ENCODE measurements at regions not wholly inside any gene's neighbourhood (a gene's known extent, or its start where the extent isn't known, plus 50 kb on each side); places are given as distances from the start of the nearest gene placed in this dataset.
"Not testable (repeated sequence)": the region's sequence is repeated elsewhere in the genome, so short reads cannot be mapped to it uniquely, and the experiment has no call there.

DNA sequence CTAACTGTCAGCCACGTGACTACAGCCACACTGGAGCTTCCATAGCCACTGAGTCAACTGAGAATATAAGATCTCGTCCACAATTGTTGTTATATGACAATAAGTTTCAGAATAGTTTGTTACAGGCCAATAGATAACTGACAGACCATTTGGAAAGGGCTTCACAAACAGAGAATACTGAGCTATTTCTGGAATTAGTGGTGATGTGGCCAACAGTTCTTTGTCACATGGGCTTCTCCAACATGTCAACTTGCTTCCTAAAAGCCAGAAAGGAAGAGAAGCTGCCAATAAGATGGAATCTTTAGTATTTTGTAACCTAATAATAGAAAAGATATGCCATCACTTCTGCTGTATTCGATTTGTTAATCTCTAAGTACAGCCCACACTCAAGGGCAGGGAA, 1220.4 kb downstream of the CDH8 start:
- DNase-seq (ENCODE audit: low read depth in 2 of 3, low spot score in 1 of 3): no peak

DNA sequence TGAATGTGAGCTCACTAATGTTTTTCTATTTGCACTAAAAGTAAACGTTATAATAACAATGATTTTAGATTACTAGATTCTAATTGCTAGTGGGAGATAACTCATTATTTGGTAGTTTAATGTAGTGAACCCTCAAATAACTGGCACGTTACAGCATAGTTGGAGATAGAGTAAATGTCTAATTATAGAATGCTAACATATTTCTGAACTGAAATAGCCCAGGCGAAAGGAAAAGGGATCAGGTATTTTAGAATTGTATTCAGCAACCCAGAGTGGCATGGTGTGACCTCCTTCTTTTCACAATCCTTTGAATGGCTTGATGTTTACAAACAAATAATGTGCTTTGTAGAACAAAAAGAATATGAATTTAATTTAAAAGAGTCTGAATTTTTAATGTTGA, 1221.2 kb downstream of the CDH8 start:
- no peak for DNase-seq (ENCODE audit: low read depth in 2 of 3, low spot score in 1 of 3)

DNA sequence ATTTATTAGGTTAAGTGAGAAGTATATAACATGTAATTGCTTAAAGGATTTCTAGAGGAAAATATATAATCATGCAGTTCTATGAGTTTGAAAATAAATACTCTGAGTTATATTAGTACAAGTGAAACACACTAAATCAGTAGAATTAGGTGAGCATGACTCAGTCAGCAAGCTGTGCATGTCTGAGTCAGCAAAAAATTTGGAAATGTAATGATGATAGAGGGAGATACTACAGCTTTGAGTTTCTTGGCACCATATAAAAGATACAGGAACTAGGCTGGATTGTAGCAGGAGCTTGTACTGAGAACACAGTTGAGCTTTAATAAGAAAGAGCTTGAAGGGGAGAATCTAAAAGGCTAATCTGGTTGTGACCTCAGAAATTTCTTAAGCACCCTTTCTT, 1224.6 kb downstream of the CDH8 start:
- DNase-seq (ENCODE audit: low read depth in 2 of 3, low spot score in 1 of 3): no peak

DNA sequence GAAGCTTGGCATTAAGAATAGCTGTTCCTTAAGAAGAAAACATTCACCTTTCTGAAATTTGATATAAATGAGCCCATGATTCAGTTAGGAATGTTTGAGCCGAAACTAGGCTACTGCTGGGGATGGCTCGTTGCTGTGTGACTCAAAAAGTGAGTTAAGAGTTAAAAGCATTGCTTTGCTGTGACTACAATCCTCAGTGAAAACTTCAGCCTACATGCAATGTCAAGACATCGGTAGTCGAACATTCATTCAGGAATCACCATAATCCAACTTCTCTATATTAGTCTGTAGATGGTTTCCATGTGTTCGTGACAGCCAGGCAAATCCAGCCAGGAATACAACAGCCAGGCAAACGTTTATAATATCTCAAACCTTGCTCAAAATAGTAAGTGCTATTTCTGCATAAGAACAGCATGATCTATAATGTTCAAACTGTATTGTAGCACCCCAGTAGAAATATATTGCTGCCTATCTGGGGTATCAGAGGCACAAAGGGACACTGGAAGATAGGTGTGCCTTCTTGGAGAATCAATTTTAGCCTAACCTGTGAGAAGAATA, 1225.1 kb downstream of the CDH8 start:
- DNase-seq (ENCODE audit: low read depth in 2 of 3, low spot score in 1 of 3): no peak

DNA sequence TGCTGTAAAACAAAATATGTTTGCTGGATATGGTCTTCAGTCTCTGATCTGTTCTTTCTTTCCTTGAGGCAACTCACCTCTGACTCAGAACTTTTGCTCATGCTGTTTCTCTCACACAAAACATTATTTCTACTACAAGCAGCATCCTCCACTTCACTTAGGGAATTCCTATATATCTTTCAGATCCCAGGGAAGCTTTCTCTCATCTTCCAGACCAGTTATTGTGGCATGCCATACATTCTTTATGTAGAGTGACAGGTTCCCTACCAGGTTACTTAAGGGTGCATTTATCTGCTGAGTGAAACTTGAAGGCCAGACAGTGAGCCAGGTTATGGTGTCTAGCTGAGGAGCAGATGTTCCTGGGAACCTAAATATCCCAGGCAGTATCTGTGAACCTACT, 1226.0 kb downstream of the CDH8 start:
- no peak for DNase-seq (ENCODE audit: low read depth in 2 of 3, low spot score in 1 of 3)

DNA sequence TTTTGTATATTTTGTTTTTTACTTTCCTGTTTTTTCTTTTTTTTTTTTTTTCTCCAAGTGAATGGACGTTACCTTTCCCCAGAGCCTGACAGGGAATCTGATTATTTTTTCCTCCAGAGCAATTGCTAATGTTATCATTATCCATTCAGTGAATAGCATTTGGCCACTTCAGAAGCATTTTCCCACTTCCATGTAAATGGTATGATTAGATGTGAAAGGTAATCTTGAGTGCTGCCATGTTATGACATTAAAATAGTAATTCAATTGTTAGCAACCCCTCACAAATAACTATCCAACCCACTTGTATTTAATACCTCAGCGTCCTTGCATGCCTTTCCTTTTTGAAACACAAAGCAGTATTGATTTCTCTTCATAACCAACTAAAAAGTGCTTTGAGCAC, 1243.8 kb downstream of the CDH8 start:
- no peak for DNase-seq (ENCODE audit: low read depth in 2 of 3, low spot score in 1 of 3)

DNA sequence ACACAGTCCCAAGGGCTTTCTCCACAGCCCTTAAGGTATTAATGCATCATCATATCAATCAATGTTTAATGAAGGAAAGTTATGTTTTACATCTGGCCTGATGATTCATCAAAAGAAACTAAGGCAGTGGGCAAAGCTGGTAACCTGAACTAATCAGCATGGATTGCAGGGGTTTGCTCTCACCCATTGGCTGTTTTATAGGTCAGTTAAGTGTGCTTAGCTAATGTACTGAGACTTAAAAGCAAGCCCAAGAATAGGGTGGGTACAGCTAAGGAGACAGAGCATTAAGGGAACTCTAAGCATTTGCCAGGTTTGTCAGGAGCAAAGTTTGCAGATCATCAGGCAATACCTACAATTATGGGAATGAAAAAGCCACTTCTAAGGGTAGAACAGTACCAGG, 1247.6 kb downstream of the CDH8 start:
- DNase-seq (ENCODE audit: low read depth in 2 of 3, low spot score in 1 of 3): no peak

DNA sequence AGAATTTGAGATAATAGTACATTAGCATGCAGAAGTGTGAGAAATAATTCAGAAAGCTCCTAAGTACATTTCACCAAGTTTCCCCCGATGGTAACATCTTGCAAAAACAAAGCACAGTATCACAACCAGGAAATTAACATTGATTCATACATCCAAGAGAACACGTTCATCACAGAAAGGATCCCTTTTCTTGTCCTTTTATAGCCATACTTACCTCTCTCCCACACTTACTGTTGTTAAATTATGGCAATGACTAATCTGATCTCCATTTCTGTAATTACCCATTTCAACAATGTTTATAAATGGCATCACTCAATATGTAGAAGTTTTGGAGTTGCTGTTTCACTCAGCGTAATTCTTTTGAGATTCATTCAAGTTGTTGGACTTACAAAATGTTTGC, 1260.0 kb downstream of the CDH8 start:
- DNase-seq (ENCODE audit: low read depth in 2 of 3, low spot score in 1 of 3): no peak

DNA sequence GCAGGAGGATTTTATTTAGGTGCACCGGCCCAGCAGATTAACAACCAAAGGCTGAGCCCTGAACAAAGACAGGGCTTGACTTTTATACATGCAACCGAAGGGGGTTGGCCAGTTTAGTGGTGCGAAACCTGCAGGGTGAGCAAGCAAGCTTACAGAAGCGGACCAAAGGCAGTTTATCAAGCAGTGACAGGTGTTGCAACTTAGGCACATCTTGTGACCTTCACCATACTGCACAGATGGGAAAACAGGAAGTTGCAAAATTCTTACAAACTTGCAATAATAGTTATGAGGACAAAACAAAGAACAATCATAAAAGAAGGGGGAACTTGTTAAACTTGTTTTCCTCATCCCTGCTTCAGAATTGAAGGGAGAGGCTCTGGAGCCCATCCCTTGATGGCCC, 1265.1 kb downstream of the CDH8 start:
- no peak for DNase-seq (ENCODE audit: low read depth in 2 of 3, low spot score in 1 of 3)

DNA sequence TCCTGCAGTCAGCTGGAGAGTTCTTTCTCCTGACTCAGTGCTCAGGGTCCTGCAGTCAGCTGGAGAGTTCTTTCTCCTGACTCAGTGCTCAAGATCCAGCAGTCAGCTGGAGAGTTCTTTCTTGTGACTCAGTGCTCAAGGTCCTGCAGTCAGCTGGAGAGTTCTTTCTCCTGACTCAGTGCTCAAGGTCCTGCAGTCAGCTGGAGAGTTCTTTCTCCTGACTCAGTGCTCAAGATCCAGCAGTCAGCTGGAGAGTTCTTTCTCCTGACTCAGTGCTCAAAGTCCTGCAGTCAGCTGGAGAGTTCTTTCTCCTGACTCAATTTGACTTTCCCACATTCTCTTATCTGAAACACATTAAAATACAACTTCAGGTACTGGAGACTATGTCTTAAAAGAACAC, 1265.9 kb downstream of the CDH8 start:
- not testable (repeated sequence) for DNase-seq (ENCODE audit: low read depth in 2 of 3, low spot score in 1 of 3)

DNA sequence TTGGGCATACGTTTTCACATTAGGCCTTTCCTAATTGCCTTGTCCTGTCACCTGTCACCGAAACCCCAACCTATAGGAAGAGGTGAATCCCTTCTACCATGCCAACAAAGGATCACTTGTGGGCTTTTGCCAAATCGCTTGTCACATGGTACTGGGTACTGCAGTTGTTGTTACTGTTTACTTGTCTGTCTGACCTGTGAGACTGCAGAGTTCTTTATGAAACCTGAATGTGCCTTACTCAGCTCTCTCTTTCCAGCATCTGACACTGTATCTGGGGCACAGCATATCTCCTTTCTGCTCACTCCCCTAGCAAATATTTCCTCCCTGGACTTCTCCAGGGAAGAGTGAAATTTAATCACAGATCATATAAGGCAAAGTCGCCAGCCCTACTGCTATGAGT, 1272.4 kb downstream of the CDH8 start:
- no peak for DNase-seq (ENCODE audit: low read depth in 2 of 3, low spot score in 1 of 3)

DNA sequence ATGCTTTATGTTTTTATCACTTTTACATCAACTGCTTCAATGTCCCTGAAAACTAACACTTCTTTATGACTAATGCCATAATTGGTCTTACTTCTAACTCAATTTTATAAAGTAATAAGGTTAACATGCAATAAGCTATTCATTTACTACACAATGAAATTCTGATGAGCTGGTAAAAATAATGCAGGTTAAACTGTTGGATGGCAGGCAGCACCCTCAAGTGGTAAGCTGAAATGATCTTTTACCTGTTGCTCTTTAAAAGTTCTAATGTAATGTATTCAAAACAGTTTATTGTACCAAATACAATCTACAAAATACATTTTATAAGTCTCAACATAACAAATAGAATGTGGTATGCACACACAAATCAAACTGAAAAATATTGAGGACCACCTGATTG, 1280.3 kb downstream of the CDH8 start:
- no peak for DNase-seq (ENCODE audit: low read depth in 2 of 3, low spot score in 1 of 3)

DNA sequence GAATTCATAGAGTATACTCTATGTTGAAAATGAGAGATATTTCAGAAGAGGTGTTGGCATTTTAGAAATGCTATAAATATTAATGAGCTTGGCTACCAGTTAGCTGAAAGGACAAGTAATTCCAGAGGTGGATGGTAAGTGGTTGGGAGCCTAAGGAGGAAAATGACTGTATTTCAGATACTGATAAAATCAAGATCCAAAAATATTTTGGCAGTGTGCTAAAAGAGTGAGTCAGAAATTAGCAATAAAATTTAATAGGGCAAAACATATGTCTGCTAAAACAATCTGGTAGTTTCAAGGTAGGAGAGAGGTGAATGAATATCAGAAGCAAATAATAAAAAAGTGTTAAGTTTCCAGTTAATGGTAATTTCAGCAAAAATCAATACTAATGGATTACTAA, 1287.9 kb downstream of the CDH8 start:
- no peak for DNase-seq (ENCODE audit: low read depth in 2 of 3, low spot score in 1 of 3)

DNA sequence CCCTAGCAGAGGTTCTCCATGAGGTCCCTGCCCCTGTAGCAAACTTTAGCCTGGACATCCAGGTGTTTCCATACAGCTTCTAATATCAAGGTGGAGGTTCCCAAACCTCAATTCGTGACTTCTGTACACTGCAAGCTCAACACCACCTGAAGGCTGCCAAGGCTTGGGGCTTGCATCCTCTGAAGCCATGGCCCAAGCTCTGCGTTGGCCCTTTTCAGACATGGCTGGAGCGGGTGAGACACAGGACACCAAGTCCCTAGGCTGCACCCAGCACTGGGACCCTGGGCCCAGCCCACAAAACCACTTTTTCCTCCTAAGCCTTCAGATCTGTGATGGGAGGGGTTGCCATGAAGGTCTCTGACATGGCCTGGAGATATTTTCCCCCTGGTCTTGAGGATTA, 1292.0 kb downstream of the CDH8 start:
- no peak for DNase-seq (ENCODE audit: low read depth in 2 of 3, low spot score in 1 of 3)

DNA sequence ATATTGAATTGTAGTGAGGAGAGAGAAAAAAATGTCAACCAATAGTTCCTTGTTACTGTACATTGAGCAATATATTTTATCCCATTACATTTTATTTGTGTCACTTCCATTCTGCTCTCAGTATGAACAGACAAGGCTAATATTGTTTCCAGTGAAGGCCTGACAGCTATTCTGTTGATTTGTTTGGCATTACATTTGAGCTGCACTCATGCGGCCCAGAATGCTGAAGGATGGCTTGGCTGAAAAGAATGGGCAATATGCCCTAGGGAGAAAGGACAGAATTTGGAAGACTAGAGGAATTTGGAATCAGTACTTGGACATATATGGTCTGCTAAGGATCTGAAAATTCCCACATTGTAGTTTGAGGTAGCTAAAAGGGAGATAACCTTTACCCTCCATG, 1294.4 kb downstream of the CDH8 start:
- DNase-seq (ENCODE audit: low read depth in 2 of 3, low spot score in 1 of 3): no peak

DNA sequence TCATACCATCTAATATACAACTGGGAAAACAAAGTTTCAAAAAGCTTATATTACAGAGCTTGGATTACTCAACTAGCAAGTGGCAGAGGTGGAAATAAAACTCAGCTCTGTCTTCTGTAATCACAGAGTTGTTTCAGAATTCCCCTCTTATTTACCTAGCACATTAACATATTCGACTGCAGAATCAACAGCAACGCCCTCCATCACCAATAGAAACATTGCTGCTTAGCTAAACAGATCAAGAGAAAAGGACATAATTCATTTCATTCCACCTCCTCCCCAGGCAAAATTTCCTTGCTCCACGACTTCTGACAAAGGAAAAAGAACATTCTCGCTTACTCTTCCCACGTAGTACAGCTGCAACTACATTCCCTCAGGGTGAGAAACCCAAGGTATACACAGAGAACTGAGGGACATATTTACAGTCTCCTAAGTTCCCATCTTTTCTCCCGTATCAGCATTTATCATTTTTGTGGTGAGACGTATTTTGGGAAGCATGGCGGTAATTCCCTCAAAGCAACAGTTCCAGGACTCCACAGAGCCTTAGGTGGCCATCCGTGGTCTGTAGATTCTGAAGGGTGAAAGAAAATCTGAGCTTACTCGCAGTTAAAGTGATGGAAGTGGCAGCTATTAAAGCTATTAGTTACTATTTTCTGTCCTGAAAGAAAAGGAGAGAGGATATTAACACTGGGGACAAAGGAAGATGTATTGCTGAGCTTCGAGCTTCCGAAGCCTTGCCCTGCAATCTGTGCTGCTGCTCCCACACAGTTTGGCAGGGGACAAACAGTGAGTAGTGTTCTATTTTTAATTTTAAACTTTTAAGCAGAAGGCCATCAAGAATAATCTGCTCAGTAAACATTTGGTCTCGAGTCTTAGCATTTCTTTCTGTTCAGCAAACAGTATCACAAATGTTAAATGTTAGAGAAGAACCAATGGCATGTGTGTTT, 1296.2 kb downstream of the CDH8 start:
- DNase-seq (ENCODE audit: low read depth in 2 of 3, low spot score in 1 of 3): no peak

DNA sequence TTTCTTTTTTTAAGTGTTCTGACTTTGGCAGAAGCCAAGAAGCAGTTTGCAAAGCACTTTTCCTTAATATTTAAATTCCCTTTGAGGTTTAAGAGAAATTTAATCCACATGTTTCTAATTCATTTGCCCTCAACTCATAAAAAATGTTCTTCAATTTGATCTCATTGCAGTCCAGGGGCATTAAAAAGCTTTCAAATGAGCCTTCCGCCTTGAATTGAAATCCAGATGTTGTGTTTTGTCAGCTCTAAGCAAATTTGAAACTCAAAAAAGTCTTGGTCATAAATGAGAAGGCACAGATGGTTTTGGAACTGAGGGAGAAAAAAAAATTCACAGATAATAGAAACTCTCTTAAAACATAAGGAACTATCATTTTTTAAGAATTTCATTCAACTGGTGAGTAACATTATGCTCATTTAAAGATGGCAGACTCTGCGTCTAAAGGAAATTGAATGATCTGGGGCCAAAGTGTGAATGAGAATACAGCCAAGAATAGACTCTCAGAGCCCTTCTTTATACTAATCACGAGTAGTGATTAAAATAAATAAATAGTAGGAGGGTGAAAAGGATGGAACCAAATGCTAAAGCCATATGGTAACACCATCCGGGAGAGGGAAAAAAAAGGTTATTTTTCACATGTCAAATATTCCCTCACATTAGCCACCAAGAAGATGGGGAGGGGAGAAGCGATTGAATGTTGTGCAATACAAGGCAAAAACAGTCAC, 1304.7 kb downstream of the CDH8 start:
- DNase-seq (ENCODE audit: low read depth in 2 of 3, low spot score in 1 of 3): no peak

DNA sequence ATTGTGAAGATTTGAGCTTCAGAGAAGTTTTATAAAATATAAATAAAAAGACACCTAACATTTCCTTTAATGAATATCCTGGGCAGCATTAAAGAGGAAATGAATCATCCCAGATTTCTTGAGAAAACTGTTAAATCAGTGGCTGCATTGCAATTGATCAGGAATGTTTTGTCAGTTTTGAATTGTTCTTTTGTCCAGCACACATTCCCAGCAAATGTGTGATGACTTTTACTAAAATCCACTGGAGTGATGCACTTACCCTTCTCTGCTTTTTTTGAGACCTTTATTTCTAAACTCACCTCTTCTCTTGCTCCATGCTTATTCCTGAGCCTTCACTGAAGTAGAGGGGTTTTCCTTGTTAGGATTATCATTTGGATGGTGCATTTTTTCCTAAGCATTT, 1307.2 kb downstream of the CDH8 start:
- no peak for DNase-seq (ENCODE audit: low read depth in 2 of 3, low spot score in 1 of 3)

DNA sequence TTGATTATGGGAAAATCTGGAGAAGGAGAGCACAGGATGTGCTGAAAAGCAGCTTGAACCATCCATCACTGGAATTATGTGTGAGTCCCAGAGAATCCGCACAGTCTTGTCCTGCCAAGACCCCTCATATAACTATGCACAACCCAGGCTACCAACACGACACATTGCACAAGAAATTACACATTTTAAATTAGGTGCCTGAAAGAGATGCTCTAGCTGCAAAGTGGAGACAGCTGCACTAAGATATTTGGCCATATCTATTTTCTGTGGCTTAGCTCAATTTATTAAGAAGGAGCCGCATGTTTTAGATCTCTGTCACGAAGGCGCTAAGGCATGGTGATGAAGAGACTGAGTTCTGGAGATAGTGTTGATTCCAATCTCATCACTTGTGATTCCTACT, 1308.4 kb downstream of the CDH8 start:
- DNase-seq (ENCODE audit: low read depth in 2 of 3, low spot score in 1 of 3): no peak

DNA sequence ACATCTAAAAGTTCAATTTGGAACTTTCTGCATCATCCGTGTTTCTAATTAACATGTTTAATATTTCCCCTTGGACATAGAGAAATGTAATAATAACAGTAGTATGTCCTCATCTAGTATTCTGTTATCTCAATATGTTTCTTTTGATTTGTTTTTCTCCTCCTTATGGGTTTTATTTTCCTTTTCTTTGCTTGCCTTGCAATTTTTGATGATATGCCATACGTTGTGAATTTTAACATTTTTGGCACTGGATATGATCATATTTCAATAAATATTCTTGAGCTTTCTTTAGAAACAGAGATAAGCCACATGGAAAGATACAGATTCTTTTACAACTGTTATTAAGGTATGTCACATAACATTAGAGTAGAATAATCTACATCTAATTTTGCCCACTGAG, 1316.2 kb downstream of the CDH8 start:
- no peak for DNase-seq (ENCODE audit: low read depth in 2 of 3, low spot score in 1 of 3)

DNA sequence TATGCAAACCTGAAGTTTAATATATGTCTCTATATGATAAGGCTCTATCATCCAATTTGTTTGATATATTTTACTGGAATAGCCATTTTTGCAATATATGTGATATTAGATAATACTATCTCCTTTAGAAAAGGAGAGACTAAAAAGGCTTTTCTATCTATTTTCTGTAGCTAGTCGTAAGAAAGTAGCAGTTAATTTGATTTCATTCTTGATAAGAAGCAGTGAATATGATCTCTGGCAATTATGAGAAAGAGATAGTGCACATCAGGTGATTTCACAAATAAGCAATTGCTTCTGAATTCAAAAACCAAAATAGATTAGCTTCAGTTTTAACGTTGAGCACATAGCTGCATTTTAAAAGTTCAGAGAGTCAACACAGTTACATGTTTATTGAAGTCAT, 1318.4 kb downstream of the CDH8 start:
- no peak for DNase-seq (ENCODE audit: low read depth in 2 of 3, low spot score in 1 of 3)

DNA sequence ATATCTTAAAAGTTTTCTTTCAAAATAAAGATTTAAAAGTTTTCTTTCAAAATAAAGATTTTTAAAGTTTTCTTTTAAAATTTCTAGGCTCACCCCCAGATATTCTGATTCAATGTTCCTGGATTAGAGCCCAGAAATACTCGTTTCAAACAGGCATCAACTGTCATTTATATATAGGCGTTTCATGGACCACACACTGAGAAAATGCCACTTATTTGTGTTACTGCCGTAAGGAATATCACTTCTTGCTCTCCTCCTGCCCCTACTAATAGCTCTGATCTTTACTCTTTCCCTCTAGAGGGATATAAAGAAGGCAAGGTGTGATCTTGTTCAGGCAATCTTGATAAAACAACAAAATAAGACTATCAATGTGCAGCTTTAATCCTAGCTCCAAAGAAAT, 1324.1 kb downstream of the CDH8 start:
- no peak for DNase-seq (ENCODE audit: low read depth in 2 of 3, low spot score in 1 of 3)
